WTC11 (cell line): ENCODE measurements at regions not wholly inside any gene's neighbourhood (a gene's known extent, or its start where the extent isn't known, plus 50 kb on each side); places are given as distances from the start of the nearest gene placed in this dataset.

Source experiments
- ATAC-seq: fragments of 200-7000 bp; cut with Tn5 transposase; 2 replicates; pipeline ENCODE4 v1.10.0; 2021; ENCODE audit warnings: mild to moderate bottlenecking, moderate library complexity
- CTCF ChIA-PET: fragments of 300-600 bp; sonication (Branson Sonifier 250); formaldehyde crosslinking; loops from one replicate; lab custom pipeline; 2021; ENCODE audit warnings: antibody characterized with exemption; lab: Charles Lee
- POLR2A ChIA-PET: fragments of 350-600 bp; sonication (Branson Sonifier 250); formaldehyde crosslinking; loops from one replicate; lab custom pipeline; 2021; ENCODE audit warnings: antibody characterized with exemption; lab: Charles Lee
- DNase-seq: peaks from one replicate; pipeline ENCODE4 v3.0.0; 2021; ENCODE audit warnings: low spot score
- H3K27ac Mint-ChIP-seq: 2 replicates; pipeline ENCODE4 v1.8.0; 2021; ENCODE audit warnings: mixed read lengths
- H3K27me3 Mint-ChIP-seq: 2 replicates; pipeline ENCODE4 v1.8.0; 2021; ENCODE audit warnings: low read depth, mild to moderate bottlenecking, moderate library complexity, mixed read lengths
- H3K36me3 Mint-ChIP-seq: 2 replicates; pipeline ENCODE4 v1.8.0; 2021; ENCODE audit warnings: mixed read lengths
- H3K4me1 Mint-ChIP-seq: 2 replicates; pipeline ENCODE4 v1.8.0; 2022; ENCODE audit warnings: mixed read lengths
- H3K4me3 Mint-ChIP-seq: 2 replicates; pipeline ENCODE4 v1.8.0; 2021; ENCODE audit warnings: mild to moderate bottlenecking, moderate library complexity, mixed read lengths
- H3K9me3 Mint-ChIP-seq: 2 replicates; pipeline ENCODE4 v1.8.0; 2021; ENCODE audit warnings: mixed read lengths
- AR ChIP-seq: fragments of 250-450 bp; sonication (Bioruptor Pico); IDR thresholded peaks from 2 replicates; pipeline ENCODE4 v1.9.0; 2021; ENCODE audit warnings: mild to moderate bottlenecking
- E2F4 ChIP-seq: sonication (generic); formaldehyde crosslinking; IDR thresholded peaks from 2 replicates; pipeline ENCODE4 v1.8.1; 2022; ENCODE audit warnings: low read depth, mild to moderate bottlenecking, moderate library complexity, missing genetic modification reagents, borderline replicate concordance
- ETV6 ChIP-seq: sonication (generic); formaldehyde crosslinking; IDR thresholded peaks from 2 replicates; pipeline ENCODE4 v1.8.1; 2022; ENCODE audit warnings: mild to moderate bottlenecking, missing genetic modification reagents
- GTF2I ChIP-seq: fragments of 250-450 bp; sonication (Bioruptor Pico); conservative IDR thresholded peaks from 2 replicates; pipeline ENCODE4 v1.4.0; 2021; ENCODE audit warnings: mild to moderate bottlenecking
- JUN ChIP-seq: sonication (generic); formaldehyde crosslinking; IDR thresholded peaks from 2 replicates; pipeline ENCODE4 v1.8.0; 2023; ENCODE audit warnings: mild to moderate bottlenecking, missing genetic modification reagents
- MXD4 ChIP-seq: fragments of 250-450 bp; sonication (Bioruptor Pico); IDR thresholded peaks from 2 replicates; pipeline ENCODE4 v1.8.0; 2021; ENCODE audit warnings: mild to moderate bottlenecking, moderate library complexity, borderline replicate concordance
- NFE2L1 ChIP-seq: sonication (generic); formaldehyde crosslinking; IDR thresholded peaks from 2 replicates; pipeline ENCODE4 v1.8.1; 2023; ENCODE audit warnings: missing genetic modification reagents
- NFYB ChIP-seq: sonication (generic); formaldehyde crosslinking; conservative IDR thresholded peaks from 2 replicates; pipeline ENCODE4 v1.8.0; 2022; ENCODE audit warnings: low read depth, missing genetic modification reagents
- NR2C2 ChIP-seq: sonication (generic); formaldehyde crosslinking; IDR thresholded peaks from 2 replicates; pipeline ENCODE4 v1.8.0; 2022; ENCODE audit warnings: mild to moderate bottlenecking, missing genetic modification reagents
- STAT6 ChIP-seq: sonication (generic); formaldehyde crosslinking; conservative IDR thresholded peaks from 2 replicates; pipeline ENCODE4 v1.8.1; 2023; ENCODE audit warnings: mild to moderate bottlenecking, low read depth, missing genetic modification reagents, moderate library complexity
- ZNF423 ChIP-seq: fragments of 250-450 bp; sonication (Bioruptor Pico); IDR thresholded peaks from 2 replicates; pipeline ENCODE4 v2.1.2; 2022; ENCODE audit warnings: mild to moderate bottlenecking, moderate library complexity
- TF ChIP-seq, protein P1 (sequence below): sonication (generic); formaldehyde crosslinking; IDR thresholded peaks from 2 replicates; pipeline ENCODE4 v1.8.0; 2022; ENCODE audit warnings: missing genetic modification reagents
- TF ChIP-seq, protein P2 (sequence below): fragments of 250-450 bp; sonication (Bioruptor Pico); IDR thresholded peaks from 2 replicates; pipeline ENCODE4 v1.9.0; 2021; ENCODE audit warnings: mild to moderate bottlenecking
- TF ChIP-seq, protein P3 (sequence below): sonication (generic); formaldehyde crosslinking; IDR thresholded peaks from 2 replicates; pipeline ENCODE4 v1.8.0; 2023; ENCODE audit warnings: mild to moderate bottlenecking, missing genetic modification reagents
- TF ChIP-seq, protein P4 (sequence below): sonication (generic); formaldehyde crosslinking; IDR thresholded peaks from 2 replicates; pipeline ENCODE4 v1.8.0; 2022; ENCODE audit warnings: mild to moderate bottlenecking, missing genetic modification reagents

DNA sequence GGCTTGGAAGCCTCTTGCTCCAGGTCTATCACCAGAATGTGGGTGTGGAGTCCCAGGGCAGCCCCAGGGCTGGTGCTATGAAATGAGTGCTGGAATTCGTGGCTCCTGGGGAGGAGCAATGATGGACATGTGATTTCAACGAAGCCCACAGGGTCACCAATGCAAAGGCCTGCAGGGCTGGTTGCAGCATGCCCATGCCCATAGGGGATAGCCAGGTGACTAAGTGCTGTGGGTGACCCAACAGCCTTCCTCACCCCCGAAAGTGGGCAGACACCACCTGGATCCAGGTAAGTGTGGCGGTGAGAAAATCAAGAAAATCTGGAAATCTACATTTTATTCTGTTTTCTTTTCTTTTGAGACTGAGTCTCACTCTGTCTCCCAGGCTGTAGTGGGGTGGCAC is 87.5 kb upstream of the GPRC5B start (continued):
- TF ChIP-seq, protein P1, sequence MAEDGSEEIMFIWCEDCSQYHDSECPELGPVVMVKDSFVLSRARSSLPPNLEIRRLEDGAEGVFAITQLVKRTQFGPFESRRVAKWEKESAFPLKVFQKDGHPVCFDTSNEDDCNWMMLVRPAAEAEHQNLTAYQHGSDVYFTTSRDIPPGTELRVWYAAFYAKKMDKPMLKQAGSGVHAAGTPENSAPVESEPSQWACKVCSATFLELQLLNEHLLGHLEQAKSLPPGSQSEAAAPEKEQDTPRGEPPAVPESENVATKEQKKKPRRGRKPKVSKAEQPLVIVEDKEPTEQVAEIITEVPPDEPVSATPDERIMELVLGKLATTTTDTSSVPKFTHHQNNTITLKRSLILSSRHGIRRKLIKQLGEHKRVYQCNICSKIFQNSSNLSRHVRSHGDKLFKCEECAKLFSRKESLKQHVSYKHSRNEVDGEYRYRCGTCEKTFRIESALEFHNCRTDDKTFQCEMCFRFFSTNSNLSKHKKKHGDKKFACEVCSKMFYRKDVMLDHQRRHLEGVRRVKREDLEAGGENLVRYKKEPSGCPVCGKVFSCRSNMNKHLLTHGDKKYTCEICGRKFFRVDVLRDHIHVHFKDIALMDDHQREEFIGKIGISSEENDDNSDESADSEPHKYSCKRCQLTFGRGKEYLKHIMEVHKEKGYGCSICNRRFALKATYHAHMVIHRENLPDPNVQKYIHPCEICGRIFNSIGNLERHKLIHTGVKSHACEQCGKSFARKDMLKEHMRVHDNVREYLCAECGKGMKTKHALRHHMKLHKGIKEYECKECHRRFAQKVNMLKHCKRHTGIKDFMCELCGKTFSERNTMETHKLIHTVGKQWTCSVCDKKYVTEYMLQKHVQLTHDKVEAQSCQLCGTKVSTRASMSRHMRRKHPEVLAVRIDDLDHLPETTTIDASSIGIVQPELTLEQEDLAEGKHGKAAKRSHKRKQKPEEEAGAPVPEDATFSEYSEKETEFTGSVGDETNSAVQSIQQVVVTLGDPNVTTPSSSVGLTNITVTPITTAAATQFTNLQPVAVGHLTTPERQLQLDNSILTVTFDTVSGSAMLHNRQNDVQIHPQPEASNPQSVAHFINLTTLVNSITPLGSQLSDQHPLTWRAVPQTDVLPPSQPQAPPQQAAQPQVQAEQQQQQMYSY (CRISPR knock-in tag), result no peak
- TF ChIP-seq JUN (CRISPR knock-in tag) (no peak), ZNF423 (CRISPR knock-in tag) (no peak)

DNA sequence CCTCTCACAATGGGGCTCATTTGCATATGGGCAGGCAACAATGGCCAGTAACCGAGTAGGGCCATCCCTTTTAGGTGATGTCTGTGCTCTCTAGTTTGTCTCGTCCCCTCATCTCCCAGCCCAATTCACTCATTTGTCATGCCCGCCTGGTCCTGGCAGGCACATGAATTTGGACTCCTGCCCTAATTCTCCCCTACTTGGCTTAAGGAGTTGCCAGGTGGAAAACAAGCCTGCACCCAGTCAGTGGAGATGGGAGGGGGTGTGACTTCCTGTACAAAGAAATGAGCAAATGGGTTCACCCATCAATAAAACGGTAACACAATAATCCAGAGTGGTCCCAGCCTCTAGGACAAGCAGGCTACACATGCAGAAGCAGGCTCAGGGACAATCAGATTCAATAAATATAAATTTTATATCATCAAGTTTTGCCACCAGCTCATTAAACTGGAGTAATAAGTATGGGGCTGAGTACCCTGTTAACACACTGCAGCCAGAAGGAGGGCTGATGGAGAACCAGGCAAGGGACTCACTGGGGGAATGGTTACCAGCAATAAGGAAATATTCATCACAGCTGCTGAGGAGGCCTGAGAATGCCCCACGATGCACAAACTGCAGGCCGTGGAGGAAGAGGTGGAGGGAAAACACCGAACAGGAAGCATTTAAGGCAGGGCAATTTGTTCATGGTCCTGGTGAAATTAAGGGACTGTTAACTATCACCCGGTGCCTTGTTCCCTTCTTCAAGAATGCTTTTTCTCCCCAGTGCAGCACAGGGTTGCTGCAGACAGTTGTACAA is 84.4 kb upstream of the GPRC5B start:
- Mint-ChIP-seq H3K9me3 (peaks cover 8% of the 10 kb centered on the region), H3K27ac (no peak overlapping the region; the same call in 1 of the 2 replicates), H3K36me3 (peaks cover 10% of the 10 kb centered on the region), H3K4me1 (peaks cover 26% of the 10 kb centered on the region), H3K27me3 (no peaks in the 10 kb centered on the region), H3K4me3 (no peak overlapping the region)
- ATAC-seq (no peak), DNase-seq (no peak)
- CTCF ChIA-PET, result interaction anchor here (1.3 to 2.3 kb wide), 4 partner anchors 11 to 331 kb away, joined by 4 to 8 read pairs (median 6); no protein-coding TSS in a partner anchor
- POLR2A ChIA-PET, result no interaction called here
- TF ChIP-seq MXD4 (CRISPR knock-in tag), result no peak
- no peak for TF ChIP-seq GTF2I (CRISPR knock-in tag)
- no peak for TF ChIP-seq ETV6 (CRISPR knock-in tag)
- TF ChIP-seq NFE2L1 (CRISPR knock-in tag), result no peak
- TF ChIP-seq, protein P2, sequence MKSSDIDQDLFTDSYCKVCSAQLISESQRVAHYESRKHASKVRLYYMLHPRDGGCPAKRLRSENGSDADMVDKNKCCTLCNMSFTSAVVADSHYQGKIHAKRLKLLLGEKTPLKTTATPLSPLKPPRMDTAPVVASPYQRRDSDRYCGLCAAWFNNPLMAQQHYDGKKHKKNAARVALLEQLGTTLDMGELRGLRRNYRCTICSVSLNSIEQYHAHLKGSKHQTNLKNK (CRISPR knock-in tag), result no peak
- TF ChIP-seq, protein P3, sequence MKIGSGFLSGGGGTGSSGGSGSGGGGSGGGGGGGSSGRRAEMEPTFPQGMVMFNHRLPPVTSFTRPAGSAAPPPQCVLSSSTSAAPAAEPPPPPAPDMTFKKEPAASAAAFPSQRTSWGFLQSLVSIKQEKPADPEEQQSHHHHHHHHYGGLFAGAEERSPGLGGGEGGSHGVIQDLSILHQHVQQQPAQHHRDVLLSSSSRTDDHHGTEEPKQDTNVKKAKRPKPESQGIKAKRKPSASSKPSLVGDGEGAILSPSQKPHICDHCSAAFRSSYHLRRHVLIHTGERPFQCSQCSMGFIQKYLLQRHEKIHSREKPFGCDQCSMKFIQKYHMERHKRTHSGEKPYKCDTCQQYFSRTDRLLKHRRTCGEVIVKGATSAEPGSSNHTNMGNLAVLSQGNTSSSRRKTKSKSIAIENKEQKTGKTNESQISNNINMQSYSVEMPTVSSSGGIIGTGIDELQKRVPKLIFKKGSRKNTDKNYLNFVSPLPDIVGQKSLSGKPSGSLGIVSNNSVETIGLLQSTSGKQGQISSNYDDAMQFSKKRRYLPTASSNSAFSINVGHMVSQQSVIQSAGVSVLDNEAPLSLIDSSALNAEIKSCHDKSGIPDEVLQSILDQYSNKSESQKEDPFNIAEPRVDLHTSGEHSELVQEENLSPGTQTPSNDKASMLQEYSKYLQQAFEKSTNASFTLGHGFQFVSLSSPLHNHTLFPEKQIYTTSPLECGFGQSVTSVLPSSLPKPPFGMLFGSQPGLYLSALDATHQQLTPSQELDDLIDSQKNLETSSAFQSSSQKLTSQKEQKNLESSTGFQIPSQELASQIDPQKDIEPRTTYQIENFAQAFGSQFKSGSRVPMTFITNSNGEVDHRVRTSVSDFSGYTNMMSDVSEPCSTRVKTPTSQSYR (CRISPR knock-in tag), result no peak
- TF ChIP-seq, protein P4, sequence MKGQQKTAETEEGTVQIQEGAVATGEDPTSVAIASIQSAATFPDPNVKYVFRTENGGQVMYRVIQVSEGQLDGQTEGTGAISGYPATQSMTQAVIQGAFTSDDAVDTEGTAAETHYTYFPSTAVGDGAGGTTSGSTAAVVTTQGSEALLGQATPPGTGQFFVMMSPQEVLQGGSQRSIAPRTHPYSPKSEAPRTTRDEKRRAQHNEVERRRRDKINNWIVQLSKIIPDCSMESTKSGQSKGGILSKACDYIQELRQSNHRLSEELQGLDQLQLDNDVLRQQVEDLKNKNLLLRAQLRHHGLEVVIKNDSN (CRISPR knock-in tag), result no peak
- no peak for TF ChIP-seq NR2C2 (CRISPR knock-in tag)
- no peak for TF ChIP-seq E2F4 (CRISPR knock-in tag)
- TF ChIP-seq STAT6 (CRISPR knock-in tag), result no peak
- TF ChIP-seq AR (CRISPR knock-in tag), result no peak
- TF ChIP-seq, protein P1 (CRISPR knock-in tag), result no peak
- no peak for TF ChIP-seq ZNF423 (CRISPR knock-in tag)
- TF ChIP-seq NFYB (CRISPR knock-in tag), result no peak
